ENCODE measurements at regions not wholly inside any gene's neighbourhood (a gene's known extent, or its start where the extent isn't known, plus 50 kb on each side); places are given as distances from the start of the nearest gene placed in this dataset.

- TF ChIP-seq CTCF (IDR thresholded peaks at IDR 0.05; ENCODE audit: insufficient read depth, low read length, poor library complexity, severe bottlenecking) (no peak), EZH2phosphoT487 (conservative IDR thresholded peaks at IDR 0.05; ENCODE audit: low read length) (no peak)
Measured at GRCh38 chr5:101796427-101796826, 499.7 kb downstream of the SLCO4C1 start.

Measured in SU-DHL-6 (cell line).